ENCODE measurements at regions not wholly inside any gene's neighbourhood (a gene's known extent, or its start where the extent isn't known, plus 50 kb on each side); places are given as distances from the start of the nearest gene placed in this dataset.

- TF ChIP-seq ZNF791 (tag by site-specific recombination; IDR thresholded peaks at IDR 0.05) (no peak), ZNF157 (tag by site-specific recombination; IDR thresholded peaks at IDR 0.05) (no peak), HOXC10 (CRISPR knock-in tag; IDR thresholded peaks at IDR 0.05) (no peak), AEBP2 (tag by site-specific recombination; IDR thresholded peaks at IDR 0.05; ENCODE audit: borderline replicate concordance) (no peak)
- Histone ChIP-seq H3K4me3 (ENCODE audit: low read depth, low read length) (no peak overlapping the region), H3K4me1 (ENCODE audit: control insufficient read depth, insufficient read depth, low read length) (no peaks in the 10 kb centered on the region), H3K9me3 (ENCODE audit: control insufficient read depth, insufficient read depth, low read depth, low read length) (no peaks in the 10 kb centered on the region), H3K36me3 (ENCODE audit: control insufficient read depth in 2 of 2, insufficient read depth in 1 of 2, low read length in 2 of 2) (no peaks in the 10 kb centered on the region), H3K27ac (ENCODE audit: extremely low read depth, low read depth, low read length) (no peak overlapping the region)
- ChIA-PET CTCF (no interaction called here), POLR2A (no interaction called here)
Observed at GRCh38 chr2:62370321-62371250, 135.4 kb downstream of the TMEM17 start.

- POLR2A ChIA-PET, result no interaction called here
- H3K36me3 ChIP-seq (ENCODE audit: control insufficient read depth in 2 of 2, insufficient read depth in 1 of 2, low read length in 2 of 2), result no peaks in the 10 kb centered on the region
- H3K27ac ChIP-seq (ENCODE audit: extremely low read depth, low read depth, low read length), result no peak overlapping the region
- H3K4me3 ChIP-seq (ENCODE audit: low read depth, low read length), result no peak overlapping the region
- TF ChIP-seq ZNF174 (tag by site-specific recombination; IDR thresholded peaks at IDR 0.05) (no peak), ZNF76 (tag by site-specific recombination; IDR thresholded peaks at IDR 0.05; ENCODE audit: borderline replicate concordance, low read depth) (no peak), PRDM4 (tag by site-specific recombination; IDR thresholded peaks at IDR 0.05) (no peak), ZNF10 (tag by site-specific recombination; IDR thresholded peaks at IDR 0.05) (no peak), ZNF394 (tag by site-specific recombination; IDR thresholded peaks at IDR 0.05; ENCODE audit: borderline replicate concordance) (no peak), ZBTB26 (tag by site-specific recombination; optimal IDR thresholded peaks at IDR 0.05) (no peak), ZNF747 (tag by site-specific recombination; IDR thresholded peaks at IDR 0.05) (no peak), ZNF292 (tag by site-specific recombination; IDR thresholded peaks at IDR 0.05; ENCODE audit: borderline replicate concordance, low read depth) (no peak), ZNF585B (tag by site-specific recombination; IDR thresholded peaks at IDR 0.05) (no peak)
- CTCF ChIA-PET, result no interaction called here
- H3K4me1 ChIP-seq (ENCODE audit: control insufficient read depth, insufficient read depth, low read length), result no peaks in the 10 kb centered on the region
- H3K9me3 ChIP-seq (ENCODE audit: control insufficient read depth, insufficient read depth, low read depth, low read length), result no peaks in the 10 kb centered on the region
Observed at GRCh38 chr2:62369541-62370202, 136.3 kb downstream of the TMEM17 start.

All from HEK293 (cell line).